ENCODE measurements at regions not wholly inside any gene's neighbourhood (a gene's known extent, or its start where the extent isn't known, plus 50 kb on each side); places are given as distances from the start of the nearest gene placed in this dataset.
"Not testable (repeated sequence)": the region's sequence is repeated elsewhere in the genome, so short reads cannot be mapped to it uniquely, and the experiment has no call there.

DNA sequence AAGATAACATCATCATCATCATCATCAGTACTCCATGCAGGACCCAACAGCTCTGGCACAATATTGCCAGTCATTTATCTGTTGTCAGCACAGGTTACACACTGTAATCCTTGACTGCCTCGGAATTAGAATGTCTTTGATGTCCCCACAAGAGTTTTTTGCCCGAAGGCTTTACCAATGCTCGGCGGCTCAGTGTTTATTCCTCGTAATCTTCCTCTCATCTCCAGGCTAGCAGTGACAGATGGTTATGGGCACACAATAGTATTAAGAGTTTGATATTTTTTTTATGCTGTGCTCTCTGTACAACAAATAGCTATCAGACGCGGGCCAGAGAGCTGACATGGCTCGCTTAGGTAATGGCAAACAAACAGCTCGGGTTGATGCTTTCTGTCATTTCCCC, 515.2 kb downstream of the ZEB2 start:
- Mint-ChIP-seq H3K9me3 (no peaks in the 10 kb centered on the region), H3K4me1 (no peaks in the 10 kb centered on the region), H3K36me3 (ENCODE audit: low read depth) (peaks cover 8% of the 10 kb centered on the region), H3K4me3 (no peak overlapping the region), H3K27ac (no peak overlapping the region), H3K27me3 (no peaks in the 10 kb centered on the region)
- POLR2A ChIA-PET: no interaction called here
- CTCF ChIA-PET: no interaction called here
- DNase-seq: no peak

- ChIA-PET POLR2A (no interaction called here), CTCF (no interaction called here)
- no peaks in the 10 kb centered on the region for H3K4me1 Mint-ChIP-seq
- H3K27me3 Mint-ChIP-seq: no peaks in the 10 kb centered on the region
- H3K27ac Mint-ChIP-seq: no peak overlapping the region
- DNase-seq: no peak
- H3K4me3 Mint-ChIP-seq: no peak overlapping the region
- peaks cover 8% of the 10 kb centered on the region for H3K36me3 Mint-ChIP-seq (ENCODE audit: low read depth)
- no peaks in the 10 kb centered on the region for H3K9me3 Mint-ChIP-seq
Measured at GRCh38 chr2:144003460-144004075, 516.4 kb downstream of the ZEB2 start.

GRCh38 chr2:143996974-143997373, 522.9 kb downstream of the ZEB2 start:
- Mint-ChIP-seq H3K9me3 (no peaks in the 10 kb centered on the region), H3K27ac (no peak overlapping the region), H3K36me3 (ENCODE audit: low read depth) (no peaks in the 10 kb centered on the region), H3K27me3 (no peaks in the 10 kb centered on the region), H3K4me1 (no peaks in the 10 kb centered on the region), H3K4me3 (no peak overlapping the region)
- POLR2A ChIA-PET: no interaction called here
- no peak for DNase-seq
- CTCF ChIA-PET: no interaction called here

DNA sequence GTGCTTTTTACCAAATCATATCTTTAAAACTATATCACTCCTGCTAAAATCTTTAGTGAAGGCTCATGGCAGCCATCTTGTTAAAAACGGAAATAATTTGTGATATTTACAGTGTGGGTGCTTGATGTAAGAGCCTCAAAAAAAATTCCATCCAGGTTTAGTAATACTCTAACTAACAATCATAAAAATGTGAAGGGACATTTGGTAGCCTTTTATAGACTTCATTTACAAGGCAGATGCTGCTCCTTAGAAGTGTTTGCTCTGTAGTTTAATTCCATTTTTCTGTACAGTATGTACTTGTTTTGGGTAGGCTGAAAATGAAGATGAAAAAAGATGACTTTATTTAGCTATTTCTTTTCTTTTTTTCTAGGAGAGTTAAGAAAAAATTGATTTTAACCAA, 525.0 kb downstream of the ZEB2 start:
- no peak for DNase-seq
- no peak overlapping the region for H3K27ac Mint-ChIP-seq

DNA sequence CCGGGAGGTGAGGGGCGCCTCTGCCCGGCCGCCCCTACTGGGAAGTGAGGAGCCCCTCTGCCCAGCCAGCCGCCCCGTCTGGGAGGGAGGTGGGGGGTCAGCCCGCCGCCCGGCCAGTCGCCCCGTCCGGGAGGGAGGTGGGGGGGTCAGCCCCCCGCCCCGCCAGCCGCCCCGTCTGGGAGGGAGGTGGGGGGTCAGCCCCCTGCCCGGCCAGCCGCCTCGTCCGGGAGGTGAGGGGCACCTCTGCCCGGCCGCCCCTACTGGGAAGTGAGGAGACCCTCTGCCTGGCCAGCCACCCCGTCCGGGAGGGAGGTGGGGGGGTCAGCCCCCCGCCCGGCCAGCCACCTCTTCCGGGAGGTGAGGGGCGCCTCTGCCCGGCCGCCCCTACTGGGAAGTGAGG, 528.3 kb downstream of the ZEB2 start:
- H3K9me3 Mint-ChIP-seq; DNase-seq; H3K27ac Mint-ChIP-seq; H3K36me3 Mint-ChIP-seq (ENCODE audit: low read depth); H3K27me3 Mint-ChIP-seq; H3K4me1 Mint-ChIP-seq; CTCF ChIA-PET; H3K4me3 Mint-ChIP-seq; POLR2A ChIA-PET: not testable (repeated sequence)

More for the DNA sequence above, 525.0 kb downstream of the ZEB2 start:
- ChIA-PET POLR2A (no interaction called here), CTCF (no interaction called here)
- Mint-ChIP-seq H3K4me1 (no peaks in the 10 kb centered on the region), H3K4me3 (no peak overlapping the region), H3K27me3 (no peaks in the 10 kb centered on the region), H3K36me3 (ENCODE audit: low read depth) (peaks cover 6% of the 10 kb centered on the region), H3K9me3 (peaks cover 10% of the 10 kb centered on the region)

- ChIA-PET POLR2A (no interaction called here), CTCF (no interaction called here)
- no peak overlapping the region for H3K4me3 Mint-ChIP-seq
- no peaks in the 10 kb centered on the region for H3K4me1 Mint-ChIP-seq
- H3K36me3 Mint-ChIP-seq (ENCODE audit: low read depth): peaks cover 6% of the 10 kb centered on the region
- no peak overlapping the region for H3K27ac Mint-ChIP-seq
- no peak for DNase-seq
- H3K9me3 Mint-ChIP-seq: peaks cover 10% of the 10 kb centered on the region
- H3K27me3 Mint-ChIP-seq: no peaks in the 10 kb centered on the region
Measured at GRCh38 chr2:143988082-143988481, 531.8 kb downstream of the ZEB2 start.

GRCh38 chr2:143981428-143981827, 538.5 kb downstream of the ZEB2 start:
- CTCF ChIA-PET: no interaction called here
- H3K4me3 Mint-ChIP-seq: no peak overlapping the region
- no peak overlapping the region for H3K27ac Mint-ChIP-seq
- H3K27me3 Mint-ChIP-seq: no peaks in the 10 kb centered on the region
- no peaks in the 10 kb centered on the region for H3K36me3 Mint-ChIP-seq (ENCODE audit: low read depth)
- POLR2A ChIA-PET: no interaction called here
- no peaks in the 10 kb centered on the region for H3K9me3 Mint-ChIP-seq
- no peaks in the 10 kb centered on the region for H3K4me1 Mint-ChIP-seq
- no peak for DNase-seq

- Mint-ChIP-seq H3K36me3 (ENCODE audit: low read depth) (no peaks in the 10 kb centered on the region), H3K4me1 (no peaks in the 10 kb centered on the region), H3K9me3 (no peaks in the 10 kb centered on the region), H3K27me3 (no peaks in the 10 kb centered on the region), H3K27ac (no peak overlapping the region), H3K4me3 (no peak overlapping the region)
- DNase-seq: no peak
- ChIA-PET POLR2A (no interaction called here), CTCF (no interaction called here)
Measured at GRCh38 chr2:143977356-143977755, 542.6 kb downstream of the ZEB2 start.

DNA sequence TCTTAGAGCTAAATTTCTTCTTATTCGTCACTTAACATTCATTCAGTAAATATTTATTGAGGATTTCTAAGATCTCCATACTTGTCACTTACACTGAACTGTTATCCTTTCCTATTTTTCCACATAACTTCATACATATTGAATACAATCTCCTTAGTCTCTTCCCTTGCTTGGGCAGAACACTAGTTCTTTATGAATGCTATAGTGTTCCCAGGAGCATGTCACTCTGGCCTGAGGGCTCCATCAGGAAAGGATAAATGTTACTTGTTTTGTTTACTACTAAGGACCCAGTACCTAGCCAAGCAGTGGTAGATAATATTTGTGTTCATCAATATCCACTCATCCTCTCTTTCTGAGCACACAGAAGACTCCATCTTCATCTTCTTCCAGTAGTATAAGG, 544.7 kb downstream of the ZEB2 start:
- Mint-ChIP-seq H3K4me1 (no peaks in the 10 kb centered on the region), H3K9me3 (no peaks in the 10 kb centered on the region), H3K27me3 (no peaks in the 10 kb centered on the region), H3K27ac (no peak overlapping the region), H3K4me3 (no peak overlapping the region), H3K36me3 (ENCODE audit: low read depth) (no peaks in the 10 kb centered on the region)
- ChIA-PET CTCF (no interaction called here), POLR2A (no interaction called here)
- DNase-seq: no peak

GRCh38 chr2:143974262-143974661, 545.7 kb downstream of the ZEB2 start:
- POLR2A ChIA-PET: no interaction called here
- Mint-ChIP-seq H3K4me3 (no peak overlapping the region), H3K27ac (no peak overlapping the region), H3K27me3 (no peaks in the 10 kb centered on the region), H3K4me1 (no peaks in the 10 kb centered on the region), H3K36me3 (ENCODE audit: low read depth) (no peaks in the 10 kb centered on the region), H3K9me3 (no peaks in the 10 kb centered on the region)
- CTCF ChIA-PET: no interaction called here
- no peak for DNase-seq

GRCh38 chr2:143968860-143969259, 551.1 kb downstream of the ZEB2 start:
- no peaks in the 10 kb centered on the region for H3K9me3 Mint-ChIP-seq
- CTCF ChIA-PET: no interaction called here
- DNase-seq: no peak
- no peak overlapping the region for H3K4me3 Mint-ChIP-seq
- H3K27me3 Mint-ChIP-seq: no peaks in the 10 kb centered on the region
- no peaks in the 10 kb centered on the region for H3K36me3 Mint-ChIP-seq (ENCODE audit: low read depth)
- H3K27ac Mint-ChIP-seq: no peak overlapping the region
- POLR2A ChIA-PET: no interaction called here
- H3K4me1 Mint-ChIP-seq: no peaks in the 10 kb centered on the region

DNA sequence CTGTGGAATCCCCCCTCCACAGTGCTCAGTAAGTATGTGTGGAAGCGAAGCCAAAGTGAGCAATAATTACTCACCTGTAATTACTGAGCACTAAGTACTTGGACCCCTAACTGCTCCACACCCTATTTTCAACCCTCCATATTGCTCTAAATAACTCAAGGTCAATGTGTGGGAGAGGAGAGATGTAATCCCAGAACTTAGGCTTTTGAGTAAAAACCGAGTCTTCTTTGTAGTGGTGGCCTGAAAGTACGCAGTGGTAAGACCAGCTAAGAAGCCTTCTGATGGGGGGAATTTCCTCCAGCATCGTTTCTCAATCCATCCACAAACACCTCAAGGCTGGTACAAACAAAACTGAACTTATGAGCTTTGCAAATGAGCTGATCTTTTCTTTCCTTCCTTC, 551.6 kb downstream of the ZEB2 start:
- no peak overlapping the region for H3K4me3 Mint-ChIP-seq
- H3K27ac Mint-ChIP-seq: no peak overlapping the region
- H3K4me1 Mint-ChIP-seq: no peaks in the 10 kb centered on the region
- DNase-seq: no peak
- no peaks in the 10 kb centered on the region for H3K27me3 Mint-ChIP-seq
- ChIA-PET CTCF (no interaction called here), POLR2A (no interaction called here)
- no peaks in the 10 kb centered on the region for H3K9me3 Mint-ChIP-seq
- H3K36me3 Mint-ChIP-seq (ENCODE audit: low read depth): no peaks in the 10 kb centered on the region

- H3K9me3 Mint-ChIP-seq: no peaks in the 10 kb centered on the region
- H3K4me1 Mint-ChIP-seq: no peaks in the 10 kb centered on the region
- no peak overlapping the region for H3K27ac Mint-ChIP-seq
- H3K4me3 Mint-ChIP-seq: no peak overlapping the region
- ChIA-PET POLR2A (no interaction called here), CTCF (interaction anchor here (0.7 kb wide), 1 partner anchor 351 kb away, joined by 3 read pairs; no protein-coding TSS in a partner anchor)
- no peaks in the 10 kb centered on the region for H3K27me3 Mint-ChIP-seq
- DNase-seq: no peak
- H3K36me3 Mint-ChIP-seq (ENCODE audit: low read depth): no peaks in the 10 kb centered on the region
Measured at GRCh38 chr2:143965493-143966164, 554.3 kb downstream of the ZEB2 start.

- H3K36me3 Mint-ChIP-seq (ENCODE audit: low read depth): no peaks in the 10 kb centered on the region
- H3K4me3 Mint-ChIP-seq: no peak overlapping the region
- H3K27me3 Mint-ChIP-seq: no peaks in the 10 kb centered on the region
- ChIA-PET POLR2A (no interaction called here), CTCF (interaction anchor here (0.7 kb wide), 1 partner anchor 351 kb away, joined by 3 read pairs; no protein-coding TSS in a partner anchor)
- H3K27ac Mint-ChIP-seq: no peak overlapping the region
- no peak for DNase-seq
- H3K9me3 Mint-ChIP-seq: no peaks in the 10 kb centered on the region
- H3K4me1 Mint-ChIP-seq: no peaks in the 10 kb centered on the region
Measured at GRCh38 chr2:143964891-143965290, 555.0 kb downstream of the ZEB2 start.
